ENCODE measurements at regions not wholly inside any gene's neighbourhood (a gene's known extent, or its start where the extent isn't known, plus 50 kb on each side); places are given as distances from the start of the nearest gene placed in this dataset.

DNA sequence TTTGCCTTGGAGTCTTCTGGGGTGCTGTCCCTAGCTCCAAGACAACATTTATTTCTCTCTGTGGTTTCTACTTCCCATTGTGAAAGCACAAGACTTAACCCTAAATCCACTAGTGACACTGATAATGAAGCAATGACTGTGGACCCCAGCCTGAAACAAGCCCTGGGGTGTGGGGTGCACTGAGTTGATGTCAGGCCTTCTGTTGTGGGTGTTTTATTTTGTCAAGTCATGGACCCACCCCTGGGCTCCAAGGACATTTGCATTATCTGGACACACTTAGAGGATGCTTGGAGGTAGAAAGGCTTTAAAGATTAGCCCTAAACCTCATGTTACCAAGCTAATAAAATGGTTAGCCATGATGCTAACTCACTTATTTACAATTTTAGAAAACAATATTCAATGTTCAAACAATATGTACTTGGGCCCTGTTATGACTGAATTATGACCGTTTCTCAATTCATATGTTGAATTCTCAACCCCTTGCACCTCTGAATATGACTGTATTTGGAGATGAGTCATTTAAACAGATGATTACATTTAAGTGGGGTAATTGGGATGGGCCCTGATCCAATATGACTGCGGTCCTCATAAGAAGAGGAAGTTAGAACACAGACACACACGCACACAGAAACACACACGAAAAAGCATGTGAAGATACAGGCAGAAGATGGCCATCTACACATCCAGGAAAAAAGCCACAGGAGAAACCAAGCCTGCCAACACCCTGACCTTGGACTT, 137.2 kb upstream of the IGFBP3 start:
- Histone ChIP-seq H2AFZ (ENCODE audit: control insufficient read depth, low read depth, low read length) (no peak overlapping the region), H3K27ac (ENCODE audit: control insufficient read depth, insufficient read depth) (no peak overlapping the region), H3K27me3 (replicated peaks in 1 of 2; ENCODE audit: control insufficient read depth in 2 of 2, insufficient read depth in 2 of 2, low read length in 1 of 2) (no peaks in the 10 kb centered on the region), H3K9ac (ENCODE audit: control insufficient read depth, insufficient read depth, low read length) (no peak overlapping the region), H3K4me1 (ENCODE audit: control insufficient read depth, insufficient read depth, low read length) (no peaks in the 10 kb centered on the region), H3K36me3 (ENCODE audit: control insufficient read depth in 2 of 2, insufficient read depth in 2 of 2, low read length in 1 of 2) (no peaks in the 10 kb centered on the region), H3K9me3 (replicated peaks; ENCODE audit: control insufficient read depth, insufficient read depth, low read length) (no peaks in the 10 kb centered on the region), H4K20me1 (ENCODE audit: control insufficient read depth, insufficient read depth) (no peaks in the 10 kb centered on the region), H3K4me2 (ENCODE audit: control insufficient read depth, insufficient read depth) (no peak overlapping the region), H3K4me3 (no peak overlapping the region), H3K79me2 (ENCODE audit: control insufficient read depth, insufficient read depth, low read length) (no peaks in the 10 kb centered on the region)
- FAIRE-seq (peak; percentile 18), DNase-seq (ENCODE audit: low read depth, low spot score) (no peak), ATAC-seq (peak; percentile 85)
- ChIA-PET POLR2A (interaction anchor here (1.2 kb wide), 1 partner anchor 294 kb away, joined by 4 read pairs; no protein-coding TSS in a partner anchor), RAD21 (ENCODE audit: unreplicated experiment) (interaction anchor here (1.0 to 1.4 kb wide), 3 partner anchors 73 to 229 kb away, joined by 3 read pairs; no protein-coding TSS in a partner anchor), CTCF (interaction anchor here (0.9 to 1.0 kb wide), 2 partner anchors 9 to 148 kb away, joined by 3 read pairs; no protein-coding TSS in a partner anchor), SMC1A (ENCODE audit: uncharacterized antibody, unreplicated experiment) (interaction anchor here (1.0 to 2.3 kb wide), 7 partner anchors 9 to 81 kb away, joined by 3 to 9 read pairs (median 4); no protein-coding TSS in a partner anchor)
- BruUV-seq (replicated peaks) = no TSS peak
- in situ Hi-C loops (cut with MboI) = no loop called here
- intact Hi-C loops (cut with micrococcal nuclease; ENCODE audit: unreplicated experiment) = loop anchor here (1.0 to 5.0 kb wide), 5 partner anchors 79 to 294 kb away; partner anchors contain the start of gene IGFBP3
- 1% methylated on average over 4 of the region's 4 CpGs for WGBS (ENCODE audit: insufficient coverage, insufficient replicate concordance, low lambda C conversion rate, missing lambda C conversion rate)
- TF ChIP-seq LARP7 (IDR thresholded peaks at IDR 0.05) (no peak), FOXK2 (IDR thresholded peaks at IDR 0.05) (no peak; the same call in 1 of the 2 replicates), JUNB (IDR thresholded peaks at IDR 0.05) (peak; percentile 99), PML (IDR thresholded peaks at IDR 0.05; ENCODE audit: low read length) (peak; percentile 43; the same call in 1 of the 2 replicates), RFX5 (IDR thresholded peaks at IDR 0.05; ENCODE audit: low read depth, low read length) (no peak), MTA2 (IDR thresholded peaks at IDR 0.05; ENCODE audit: low read depth) (peak; percentile 93), CHD4 (IDR thresholded peaks at IDR 0.05) (no peak), SUZ12 (IDR thresholded peaks at IDR 0.05; ENCODE audit: unreplicated experiment) (no peak), TBL1XR1 (IDR thresholded peaks at IDR 0.05; ENCODE audit: low read depth, low read length) (no peak), SP1 (IDR thresholded peaks at IDR 0.05; ENCODE audit: low read depth, low read length) (no peak), MTA3 (IDR thresholded peaks at IDR 0.05; ENCODE audit: borderline replicate concordance, low read length) (no peak), ZNF384 (IDR thresholded peaks at IDR 0.05; ENCODE audit: borderline replicate concordance, low read depth, low read length) (no peak), MXI1 (IDR thresholded peaks at IDR 0.05; ENCODE audit: low read depth, low read length) (no peak), HDAC2 (IDR thresholded peaks at IDR 0.05) (no peak), PAX8 (IDR thresholded peaks at IDR 0.05) (no peak), RAD51 (IDR thresholded peaks at IDR 0.05) (no peak), BHLHE40 (IDR thresholded peaks at IDR 0.05; ENCODE audit: borderline replicate concordance in 1 of 2, low read depth in 2 of 2, low read length in 1 of 2) (no peak), TCF7 (IDR thresholded peaks at IDR 0.05; ENCODE audit: borderline replicate concordance) (no peak), DPF2 (IDR thresholded peaks at IDR 0.05) (peak; percentile 91), POLR2AphosphoS5 (IDR thresholded peaks at IDR 0.05; ENCODE audit: low read length) (no peak), ZNF687 (IDR thresholded peaks at IDR 0.05) (no peak), RCOR1 (conservative IDR thresholded peaks at IDR 0.05; ENCODE audit: low read depth, low read length) (no peak)
- TF ChIP-seq, protein P1, sequence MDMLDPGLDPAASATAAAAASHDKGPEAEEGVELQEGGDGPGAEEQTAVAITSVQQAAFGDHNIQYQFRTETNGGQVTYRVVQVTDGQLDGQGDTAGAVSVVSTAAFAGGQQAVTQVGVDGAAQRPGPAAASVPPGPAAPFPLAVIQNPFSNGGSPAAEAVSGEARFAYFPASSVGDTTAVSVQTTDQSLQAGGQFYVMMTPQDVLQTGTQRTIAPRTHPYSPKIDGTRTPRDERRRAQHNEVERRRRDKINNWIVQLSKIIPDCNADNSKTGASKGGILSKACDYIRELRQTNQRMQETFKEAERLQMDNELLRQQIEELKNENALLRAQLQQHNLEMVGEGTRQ (IDR thresholded peaks at IDR 0.05; ENCODE audit: borderline replicate concordance, low read depth, low read length) = no peak
